ENCODE measurements at regions not wholly inside any gene's neighbourhood (a gene's known extent, or its start where the extent isn't known, plus 50 kb on each side); places are given as distances from the start of the nearest gene placed in this dataset.

GRCh38 chr17:34862384-34862783, 98.9 kb downstream of the CCT6B start:
- no peak overlapping the region for H3K9ac ChIP-seq (ENCODE audit: insufficient read depth, low read length, poor library complexity, severe bottlenecking)
- H3K4me1 Mint-ChIP-seq: peaks cover 2% of the 10 kb centered on the region
- no peak overlapping the region for H3K27ac ChIP-seq (ENCODE audit: low read depth in 1 of 2, low read length in 2 of 2)
- intact Hi-C loops (cut with micrococcal nuclease): no loop called here
- DNase-seq: no peak
- H3K27me3 Mint-ChIP-seq (ENCODE audit: low read depth in 3 of 3): peaks cover 2 to 4% (median 3%) of the 10 kb centered on the region in 3 donors
- no peak overlapping the region for H3K4me2 ChIP-seq (replicated peaks; ENCODE audit: extremely low read depth, low read length, poor library complexity, severe bottlenecking)
- WGBS (ENCODE audit: insufficient coverage): 95% methylated on average over 5 of the region's 5 CpGs
- H3K36me3 Mint-ChIP-seq: no peaks in the 10 kb centered on the region
- H3K27me3 ChIP-seq (ENCODE audit: control insufficient read depth in 2 of 2, insufficient read depth in 2 of 2, low read length in 2 of 2): no peaks in the 10 kb centered on the region
- H3K36me3 ChIP-seq (replicated peaks in 1 of 2; ENCODE audit: control insufficient read depth in 1 of 2, insufficient read depth in 2 of 2, low read length in 2 of 2): no peaks in the 10 kb centered on the region
- H3K4me3 Mint-ChIP-seq: no peak overlapping the region
- H2AFZ ChIP-seq (ENCODE audit: insufficient read depth, low read depth, low read length, poor library complexity, severe bottlenecking): no peak overlapping the region
- TF ChIP-seq CTCF (IDR thresholded peaks at IDR 0.05): no peak
- H3K4me1 ChIP-seq (ENCODE audit: control insufficient read depth in 1 of 2, insufficient read depth in 2 of 2, low read length in 2 of 2): no peaks in the 10 kb centered on the region
- no peak overlapping the region for H3K4me3 ChIP-seq (replicated peaks in 1 of 3; ENCODE audit: low read depth in 2 of 3, low read length in 3 of 3)
- H4K20me1 ChIP-seq (ENCODE audit: insufficient read depth, low read length): no peaks in the 10 kb centered on the region
- no peak overlapping the region for H3K27ac Mint-ChIP-seq
- no peaks in the 10 kb centered on the region for H3K9me3 ChIP-seq (replicated peaks in 1 of 2; ENCODE audit: control insufficient read depth in 1 of 2, insufficient read depth in 1 of 2, low read length in 2 of 2)
- no peaks in the 10 kb centered on the region for H3K79me2 ChIP-seq (ENCODE audit: insufficient read depth, low read length)
- no peaks in the 10 kb centered on the region for H3K9me3 Mint-ChIP-seq

GRCh38 chr17:34861864-34862263, 99.4 kb downstream of the CCT6B start:
- Mint-ChIP-seq H3K27ac (no peak overlapping the region), H3K9me3 (no peaks in the 10 kb centered on the region), H3K4me3 (no peak overlapping the region), H3K36me3 (no peaks in the 10 kb centered on the region), H3K4me1 (peaks cover 2% of the 10 kb centered on the region), H3K27me3 (ENCODE audit: low read depth in 3 of 3) (peaks cover 3 to 4% (median 4%) of the 10 kb centered on the region in 3 donors)
- H3K27me3 ChIP-seq (ENCODE audit: control insufficient read depth in 2 of 2, insufficient read depth in 2 of 2, low read length in 2 of 2): no peaks in the 10 kb centered on the region
- intact Hi-C loops (cut with micrococcal nuclease): no loop called here
- no peak overlapping the region for H2AFZ ChIP-seq (ENCODE audit: insufficient read depth, low read depth, low read length, poor library complexity, severe bottlenecking)
- H3K79me2 ChIP-seq (ENCODE audit: insufficient read depth, low read length): no peaks in the 10 kb centered on the region
- no peak overlapping the region for H3K4me3 ChIP-seq (replicated peaks in 1 of 3; ENCODE audit: low read depth in 2 of 3, low read length in 3 of 3)
- DNase-seq: no peak
- no peaks in the 10 kb centered on the region for H3K9me3 ChIP-seq (replicated peaks in 1 of 2; ENCODE audit: control insufficient read depth in 1 of 2, insufficient read depth in 1 of 2, low read length in 2 of 2)
- H3K36me3 ChIP-seq (replicated peaks in 1 of 2; ENCODE audit: control insufficient read depth in 1 of 2, insufficient read depth in 2 of 2, low read length in 2 of 2): no peaks in the 10 kb centered on the region
- no peak for TF ChIP-seq CTCF (IDR thresholded peaks at IDR 0.05)
- no peak overlapping the region for H3K9ac ChIP-seq (ENCODE audit: insufficient read depth, low read length, poor library complexity, severe bottlenecking)
- H4K20me1 ChIP-seq (ENCODE audit: insufficient read depth, low read length): no peaks in the 10 kb centered on the region
- 80% methylated on average over 1 of the region's 4 CpGs for WGBS (ENCODE audit: insufficient coverage)
- H3K27ac ChIP-seq (ENCODE audit: low read depth in 1 of 2, low read length in 2 of 2): no peak overlapping the region
- H3K4me1 ChIP-seq (ENCODE audit: control insufficient read depth in 1 of 2, insufficient read depth in 2 of 2, low read length in 2 of 2): no peaks in the 10 kb centered on the region
- no peak overlapping the region for H3K4me2 ChIP-seq (replicated peaks; ENCODE audit: extremely low read depth, low read length, poor library complexity, severe bottlenecking)
